Esophagus muscularis mucosa (tissue), 4 donors: ENCODE measurements at regions not wholly inside any gene's neighbourhood (a gene's known extent, or its start where the extent isn't known, plus 50 kb on each side); places are given as distances from the start of the nearest gene placed in this dataset.
"Not testable (repeated sequence)": the region's sequence is repeated elsewhere in the genome, so short reads cannot be mapped to it uniquely, and the experiment has no call there.

Source experiments
- DNase-seq: peaks from one replicate; pipeline ENCODE4 v3.0.0-alpha.2; 2017; ENCODE audit errors: extremely low spot score
- H3K27ac ChIP-seq, 4 donors: fragments of 200-600 bp; sonication (generic); replicated peaks in 1 of 4; 1 replicate in 3 of 4; 2 replicates in 1 of 4; pipeline ENCODE4 v1.5.1; 2016 to 2019; ENCODE audit warnings: mild to moderate bottlenecking in 1 of 4
- H3K27me3 ChIP-seq, 4 donors: fragments of 200-600 bp; sonication (generic); one replicate each; pipeline versions ENCODE4 v1.5.1 to v1.6.0; 2016 to 2019
- H3K36me3 ChIP-seq, 4 donors: fragments of 200-600 bp; sonication (generic); one replicate each; pipeline ENCODE4 v1.5.1; 2016 to 2019
- H3K4me1 ChIP-seq, 4 donors: fragments of 200-600 bp; sonication (generic); one replicate each; pipeline ENCODE4 v1.5.1; 2016 to 2019
- H3K4me3 ChIP-seq, 4 donors: fragments of 200-600 bp; sonication (generic); 1 replicate in 2 of 4; 2 replicates in 2 of 4; pipeline ENCODE4 v1.5.1; 2016 to 2019; ENCODE audit warnings: mild to moderate bottlenecking in 4 of 4, moderate library complexity in 1 of 4
- H3K9me3 ChIP-seq, 4 donors: fragments of 200-600 bp; sonication (generic); 1 replicate in 3 of 4; 2 replicates in 1 of 4; pipeline ENCODE4 v1.5.1; 2016 to 2019
- CTCF ChIP-seq, 3 experiments: fragments of 200-600 bp in 2 of 3; fragments of 450-650 bp in 1 of 3; sonication (generic) in 2 of 3; IDR thresholded peaks; one replicate each; pipeline ENCODE4 v1.5.1; 2017 to 2019; ENCODE audit warnings: antibody characterized with exemption in 3 of 3, mild to moderate bottlenecking in 2 of 3, moderate library complexity in 1 of 3
- EP300 ChIP-seq: sonication (generic); formaldehyde crosslinking; IDR thresholded peaks from one replicate; pipeline ENCODE4 v1.6.1; 2017; ENCODE audit warnings: antibody characterized with exemption
- POLR2A ChIP-seq: fragments of 450-650 bp; IDR thresholded peaks from one replicate; pipeline ENCODE4 v1.6.1; 2017; ENCODE audit warnings: antibody characterized with exemption, moderate library complexity, mild to moderate bottlenecking, low read depth
- POLR2AphosphoS5 ChIP-seq, 2 donors: sonication (generic); formaldehyde crosslinking; IDR thresholded peaks; one replicate each; pipeline ENCODE4 v1.6.1; 2017; ENCODE audit warnings: antibody characterized with exemption in 2 of 2
- WGBS: methylation state at CpG from one replicate; pipeline ENCODE4 v1.1.5; 2018; 5-methylcytosine and 5-hydroxymethylcytosine counted together
- intact Hi-C: fragments of 100-400 bp; cut with DNase I; formaldehyde crosslinking; loops from one replicate; pipeline ENCODE4 v1.15.1; 2023

- Histone ChIP-seq H3K4me3 (no peak overlapping the region), H3K27me3 (no peaks in the 10 kb centered on the region), H3K36me3 (no peaks in the 10 kb centered on the region), H3K27ac (no peak overlapping the region), H3K9me3 (no peaks in the 10 kb centered on the region), H3K4me1 (no peaks in the 10 kb centered on the region)
- no peak for DNase-seq
- intact Hi-C loops = no loop called here
- TF ChIP-seq CTCF (IDR thresholded peaks at IDR 0.05) (no peak), POLR2A (no peak), EP300 (no peak), POLR2AphosphoS5 (IDR thresholded peaks at IDR 0.05) (no peak)
Observed at GRCh38 chr12:63005382-63005781, 70.4 kb upstream of the PPM1H start.

- TF ChIP-seq CTCF (IDR thresholded peaks at IDR 0.05) (no peak), POLR2A (no peak), EP300 (no peak), POLR2AphosphoS5 (IDR thresholded peaks at IDR 0.05) (no peak)
- no peaks in the 10 kb centered on the region for H3K4me1 ChIP-seq
- no peaks in the 10 kb centered on the region for H3K9me3 ChIP-seq
- no peak for DNase-seq
- H3K36me3 ChIP-seq = no peaks in the 10 kb centered on the region
- intact Hi-C loops = no loop called here
- no peak overlapping the region for H3K4me3 ChIP-seq
- H3K27ac ChIP-seq = no peak overlapping the region
- H3K27me3 ChIP-seq = no peaks in the 10 kb centered on the region
- 92% methylated on average over 21 of the region's 22 CpGs for WGBS
Observed at GRCh38 chr12:63003223-63003819, 68.4 kb upstream of the PPM1H start.

GRCh38 chr12:63002059-63002458 is 67.1 kb upstream of the PPM1H start:
- WGBS = 91% methylated on average over 2 of the region's 2 CpGs
- intact Hi-C loops = not testable (repeated sequence)

GRCh38 chr12:62998454-62998853 is 63.5 kb upstream of the PPM1H start:
- 72% methylated on average over 1 of the region's 1 CpG for WGBS
- no peak overlapping the region for H3K4me3 ChIP-seq
- H3K36me3 ChIP-seq = no peaks in the 10 kb centered on the region
- no peaks in the 10 kb centered on the region for H3K9me3 ChIP-seq
- H3K27ac ChIP-seq = no peak overlapping the region
- DNase-seq = no peak
- no peaks in the 10 kb centered on the region for H3K27me3 ChIP-seq
- no peaks in the 10 kb centered on the region for H3K4me1 ChIP-seq
- intact Hi-C loops = no loop called here
- no peak for TF ChIP-seq POLR2AphosphoS5 (IDR thresholded peaks at IDR 0.05)
- TF ChIP-seq EP300 = no peak
- TF ChIP-seq CTCF (IDR thresholded peaks at IDR 0.05) = no peak
- TF ChIP-seq POLR2A = no peak

More at GRCh38 chr12:63002059-63002458, 67.1 kb upstream of the PPM1H start:
- H3K4me1 ChIP-seq, H3K9me3 ChIP-seq, H3K27ac ChIP-seq, H3K4me3 ChIP-seq, H3K27me3 ChIP-seq, H3K36me3 ChIP-seq, DNase-seq: not testable (repeated sequence)

GRCh38 chr12:62995097-62995496 is 60.1 kb upstream of the PPM1H start:
- intact Hi-C loops = no loop called here
- Histone ChIP-seq H3K36me3 (no peaks in the 10 kb centered on the region), H3K4me1 (no peaks in the 10 kb centered on the region), H3K4me3 (no peak overlapping the region), H3K27ac (no peak overlapping the region), H3K27me3 (no peaks in the 10 kb centered on the region), H3K9me3 (peaks cover 0 to 5% (median 0%) of the 10 kb centered on the region in 4 donors)
- TF ChIP-seq EP300 (no peak), POLR2A (no peak), POLR2AphosphoS5 (IDR thresholded peaks at IDR 0.05) (no peak), CTCF (IDR thresholded peaks at IDR 0.05) (no peak)
- DNase-seq = no peak
